ENCODE measurements at regions not wholly inside any gene's neighbourhood (a gene's known extent, or its start where the extent isn't known, plus 50 kb on each side); places are given as distances from the start of the nearest gene placed in this dataset.
"Not testable (repeated sequence)": the region's sequence is repeated elsewhere in the genome, so short reads cannot be mapped to it uniquely, and the experiment has no call there.

- DNase-seq (ENCODE audit: extremely low read depth, low read depth), result no peak
- TF ChIP-seq CTCF (IDR thresholded peaks at IDR 0.05; ENCODE audit: low read depth, low read length), result no peak
Observed at GRCh38 chr3:29176501-29176900, 104.4 kb upstream of the RBMS3 start.

- no peak for DNase-seq (ENCODE audit: extremely low read depth, low read depth)
- TF ChIP-seq CTCF (IDR thresholded peaks at IDR 0.05; ENCODE audit: low read depth, low read length), result no peak
Observed at GRCh38 chr3:29178809-29179793, 101.8 kb upstream of the RBMS3 start.

DNA sequence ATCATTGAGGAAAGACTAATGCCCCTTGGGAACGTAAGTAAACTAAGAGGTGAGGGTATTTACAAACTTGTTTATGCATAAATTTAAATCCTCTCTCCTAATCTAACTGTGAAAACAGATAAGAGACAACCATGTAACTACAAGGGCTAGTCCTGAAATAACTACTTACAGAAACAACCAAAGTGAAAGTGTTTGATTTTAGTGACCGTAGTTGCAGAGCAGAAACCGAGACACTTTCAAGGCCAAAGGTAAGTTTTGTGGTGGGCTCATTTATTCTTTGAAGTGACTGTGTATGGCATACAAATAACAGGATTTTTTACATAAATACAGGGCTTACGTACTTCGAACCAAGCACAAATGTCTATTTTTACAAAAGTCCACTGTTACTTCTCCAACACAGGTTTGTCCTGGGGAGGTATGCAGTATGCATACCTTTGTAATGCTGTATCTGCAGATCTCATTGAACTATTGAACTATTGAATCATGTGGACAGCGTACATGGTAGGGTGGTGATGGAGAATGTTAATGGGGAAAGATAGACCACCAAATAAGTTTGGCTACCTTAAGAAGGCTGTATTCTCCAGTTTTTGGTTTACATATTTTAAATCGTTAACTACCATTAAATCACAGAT, 99.6 kb upstream of the RBMS3 start:
- DNase-seq (ENCODE audit: extremely low read depth, low read depth), result no peak
- no peak for TF ChIP-seq CTCF (IDR thresholded peaks at IDR 0.05; ENCODE audit: low read depth, low read length)

GRCh38 chr3:29181872-29182271, 99.0 kb upstream of the RBMS3 start:
- no peak for DNase-seq (ENCODE audit: extremely low read depth, low read depth)
- no peak for TF ChIP-seq CTCF (IDR thresholded peaks at IDR 0.05; ENCODE audit: low read depth, low read length)

GRCh38 chr3:29182828-29183227, 98.0 kb upstream of the RBMS3 start:
- not testable (repeated sequence) for DNase-seq (ENCODE audit: extremely low read depth, low read depth)

DNA sequence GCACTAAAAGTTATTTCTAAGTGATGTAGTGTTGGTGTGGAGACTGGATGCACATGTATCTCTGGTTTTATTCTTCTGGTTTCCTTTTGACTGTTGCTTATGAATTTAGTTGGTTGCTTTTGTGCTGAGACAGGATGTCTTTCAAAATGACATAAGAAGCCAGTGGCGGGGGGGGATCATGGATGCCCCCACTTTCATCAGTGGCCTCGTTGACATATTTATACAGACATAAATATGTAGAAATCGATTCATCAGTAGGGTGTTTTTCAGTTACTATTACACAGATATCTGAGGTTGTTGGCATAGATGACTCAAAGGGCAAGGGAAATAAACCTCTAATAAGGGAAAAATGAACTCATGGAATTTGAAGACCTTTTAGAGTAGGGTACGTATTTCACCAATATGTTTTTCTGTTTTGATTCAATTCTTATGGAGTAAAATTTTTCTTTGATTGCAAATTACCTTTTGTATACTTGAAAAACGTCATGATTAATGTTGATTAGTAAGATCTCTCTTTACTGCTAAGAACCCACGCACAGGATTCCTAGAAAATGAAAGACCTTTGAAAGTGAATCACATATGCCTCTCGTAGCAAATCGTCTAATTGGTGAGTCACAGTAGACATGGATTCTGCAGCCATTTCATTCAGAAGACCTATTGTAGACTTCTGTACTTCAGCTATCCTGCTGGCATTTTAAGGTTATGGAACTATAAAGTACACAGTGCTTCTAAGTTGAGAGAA, 97.4 kb upstream of the RBMS3 start:
- no peak for DNase-seq (ENCODE audit: extremely low read depth, low read depth)
- TF ChIP-seq CTCF (IDR thresholded peaks at IDR 0.05; ENCODE audit: low read depth, low read length), result no peak

DNA sequence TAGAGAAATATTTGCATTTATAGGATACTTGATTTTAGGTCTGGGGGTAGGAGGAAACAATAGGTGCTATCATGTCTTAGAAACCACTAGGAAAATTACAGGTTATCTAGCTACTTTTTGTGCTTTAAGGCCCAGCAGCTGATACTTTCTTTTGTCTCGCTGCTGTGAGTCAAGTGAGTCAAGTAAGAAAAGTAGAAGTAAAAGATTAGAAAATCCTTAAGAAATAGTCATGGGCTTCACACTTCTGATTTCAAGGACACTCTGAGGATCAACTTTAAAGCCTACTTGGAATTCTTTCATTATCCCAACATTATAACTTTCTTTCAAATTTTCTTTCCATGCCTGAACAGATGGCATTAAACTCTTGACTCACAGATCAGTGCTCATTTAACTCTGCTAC, 95.2 kb upstream of the RBMS3 start:
- no peak for TF ChIP-seq CTCF (IDR thresholded peaks at IDR 0.05; ENCODE audit: low read depth, low read length)
- no peak for DNase-seq (ENCODE audit: extremely low read depth, low read depth)

Measured in AG09319 (cell line).